Nucleus accumbens (tissue), 56 donors: ENCODE measurements at regions not wholly inside any gene's neighbourhood (a gene's known extent, or its start where the extent isn't known, plus 50 kb on each side); places are given as distances from the start of the nearest gene placed in this dataset.

Experiments used
- DNase-seq, 56 donors: peaks; one replicate each; lab custom pipeline; 2025; lab: John Stamatoyannopoulos, UW

DNA sequence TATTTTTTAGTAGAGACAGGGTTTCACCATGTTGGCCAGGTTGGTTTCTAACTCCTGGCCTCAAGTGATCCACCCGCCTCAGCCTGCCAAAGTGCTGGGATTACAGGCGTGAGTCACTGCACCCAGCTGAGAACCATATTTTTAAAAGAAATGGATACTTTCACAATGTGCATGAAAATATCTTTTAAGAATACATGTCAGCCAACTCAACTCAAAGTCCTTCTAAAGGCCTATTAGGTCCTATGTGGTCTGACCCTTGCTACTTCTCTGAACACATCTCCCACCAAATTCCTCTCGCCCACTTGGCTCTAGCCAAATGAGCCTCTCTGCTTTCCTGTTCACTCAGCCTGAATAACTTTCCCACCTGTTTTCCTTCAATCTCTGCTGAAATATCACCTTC lies 119.6 kb downstream of the MTX2 start:
- DNase-seq: no peak

DNA sequence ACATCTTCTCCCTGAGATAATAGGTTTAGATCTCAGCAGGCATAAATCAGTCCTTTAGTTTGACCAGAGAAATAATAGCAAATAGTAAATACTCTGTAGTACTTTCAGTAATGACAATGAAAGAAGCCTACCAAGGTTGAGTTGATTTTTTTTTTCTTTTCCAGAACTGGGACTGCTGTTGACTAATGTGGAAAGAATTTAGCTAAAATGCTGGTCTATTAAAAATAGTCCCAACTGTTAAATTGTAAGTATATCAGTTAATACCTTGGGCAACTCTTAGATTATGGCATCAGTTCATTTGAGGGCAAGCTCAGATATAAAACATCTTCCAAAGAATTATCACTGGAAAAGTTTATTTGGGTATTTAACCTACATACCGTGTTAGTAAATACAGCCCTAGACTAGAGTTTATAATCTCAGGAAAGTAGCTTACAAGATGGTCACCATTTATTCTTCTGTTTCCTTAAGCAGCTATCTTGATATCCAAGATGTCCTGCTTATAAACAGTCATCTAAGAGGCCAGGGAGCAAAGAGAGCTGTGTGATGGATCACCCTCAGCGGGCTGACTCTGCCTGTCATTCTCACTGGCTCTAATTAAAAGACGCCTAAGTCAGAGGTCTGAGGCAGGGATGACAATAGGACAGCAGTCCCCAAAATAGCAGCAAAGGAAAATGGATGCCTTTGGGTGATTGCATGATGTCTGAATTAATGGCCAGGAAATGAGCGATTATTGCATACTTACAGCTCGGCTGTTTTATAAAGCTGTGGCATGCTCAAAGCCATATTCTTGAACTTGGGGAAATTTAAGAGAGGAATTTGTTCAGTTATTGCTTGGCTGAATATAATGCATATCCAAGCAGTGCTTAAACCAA lies 121.3 kb downstream of the MTX2 start:
- DNase-seq: no peak

DNA sequence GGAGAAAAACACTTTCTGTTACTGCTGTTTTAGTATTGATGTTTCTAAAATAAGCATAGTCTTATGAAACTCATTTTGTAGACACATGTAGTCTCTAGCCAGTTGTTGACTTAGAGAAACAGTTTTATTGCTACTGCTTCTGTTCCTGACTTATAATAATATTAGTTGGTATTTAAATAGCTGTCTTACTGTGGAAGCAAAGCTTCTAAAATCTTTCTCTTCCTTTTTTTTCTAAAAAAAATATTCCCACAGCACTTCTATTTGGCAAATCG lies 121.8 kb downstream of the MTX2 start:
- no peak for DNase-seq

DNA sequence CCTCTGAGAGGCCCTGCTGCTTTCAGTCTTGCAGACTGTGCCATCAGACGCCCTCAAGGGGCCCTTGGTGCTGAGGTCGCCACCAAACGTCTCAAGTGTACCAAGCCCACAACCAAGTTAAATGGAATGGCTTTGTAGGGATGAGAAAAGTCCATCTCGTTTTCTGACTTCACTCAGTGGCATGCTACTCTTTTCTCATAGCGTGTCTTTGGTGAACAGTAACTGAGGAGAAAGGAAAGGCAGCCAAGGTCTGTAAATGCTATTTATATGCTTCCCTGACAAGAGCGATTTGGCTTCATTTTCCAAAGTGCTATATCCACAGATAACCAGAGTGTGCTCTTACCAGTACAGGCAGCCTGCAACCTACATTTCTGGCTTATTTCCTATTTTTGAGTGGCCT lies 123.0 kb downstream of the MTX2 start:
- DNase-seq: no peak

GRCh38 chr2:176392744-176393414 lies 123.6 kb downstream of the MTX2 start:
- no peak for DNase-seq

DNA sequence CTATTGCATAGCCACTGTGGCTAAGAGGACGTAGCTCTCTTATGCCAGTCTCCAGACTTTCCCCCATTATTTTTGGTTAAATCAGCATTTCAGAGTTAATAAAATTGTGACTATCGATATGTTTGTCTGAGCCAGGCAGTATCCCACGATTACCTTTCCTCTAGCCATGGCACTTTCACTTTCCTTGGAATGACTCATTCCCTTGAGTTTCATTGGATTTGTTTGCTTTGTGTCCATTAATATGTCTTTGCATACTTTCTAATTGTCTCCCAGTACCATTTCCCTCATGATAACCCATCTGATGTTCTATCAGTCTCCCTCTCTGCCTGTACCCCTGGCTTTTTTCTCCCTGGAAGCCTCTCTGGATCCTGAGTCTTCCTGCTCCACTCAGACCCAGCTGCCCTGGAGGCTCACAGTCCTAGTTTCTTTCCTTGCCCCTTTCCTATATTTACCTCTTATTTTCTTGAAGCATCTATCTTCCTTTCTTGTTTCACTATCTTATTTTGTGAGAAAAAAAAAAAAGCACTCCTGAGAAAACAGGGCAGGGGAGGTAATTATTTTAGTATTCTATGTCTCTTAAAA lies 126.1 kb downstream of the MTX2 start:
- DNase-seq: no peak

DNA sequence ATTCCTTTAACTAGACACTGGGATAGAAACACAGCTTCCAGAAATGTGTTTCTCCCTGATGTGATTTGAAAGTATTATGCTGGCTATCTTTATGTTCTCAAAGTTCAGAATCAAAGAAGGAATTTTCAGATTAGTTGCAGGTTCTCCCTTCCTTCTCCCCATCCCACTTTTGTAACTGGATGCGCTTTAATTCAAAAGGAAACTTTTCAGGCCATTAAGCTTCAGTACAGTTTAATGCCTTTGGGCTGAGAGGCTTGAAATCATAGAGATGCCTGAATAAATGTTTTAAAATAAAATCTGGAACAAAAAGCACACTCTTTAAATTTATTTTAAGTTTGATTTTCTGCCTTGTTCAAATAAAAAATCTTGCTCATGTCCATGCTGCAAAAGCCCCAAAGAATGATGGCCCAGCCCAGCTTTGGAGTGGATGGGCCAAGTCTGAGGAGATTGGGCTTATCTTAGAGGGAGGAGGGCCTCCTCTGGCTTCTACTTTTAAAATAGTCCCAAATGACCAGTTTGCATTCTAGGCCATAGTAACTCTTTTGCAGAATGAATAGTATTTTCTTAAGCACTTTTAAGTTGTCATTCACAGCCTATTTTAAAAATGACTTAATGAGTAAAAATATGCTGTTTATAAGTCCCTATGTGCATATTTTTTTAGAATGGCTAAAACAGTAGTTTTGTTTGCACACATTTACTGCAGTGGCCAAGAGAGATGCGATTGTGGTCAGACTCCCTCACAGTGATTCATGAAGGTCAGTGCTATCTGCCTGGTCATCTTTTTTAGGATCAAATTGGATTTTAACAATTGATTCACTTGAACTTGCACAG lies 129.2 kb downstream of the MTX2 start:
- no peak for DNase-seq

DNA sequence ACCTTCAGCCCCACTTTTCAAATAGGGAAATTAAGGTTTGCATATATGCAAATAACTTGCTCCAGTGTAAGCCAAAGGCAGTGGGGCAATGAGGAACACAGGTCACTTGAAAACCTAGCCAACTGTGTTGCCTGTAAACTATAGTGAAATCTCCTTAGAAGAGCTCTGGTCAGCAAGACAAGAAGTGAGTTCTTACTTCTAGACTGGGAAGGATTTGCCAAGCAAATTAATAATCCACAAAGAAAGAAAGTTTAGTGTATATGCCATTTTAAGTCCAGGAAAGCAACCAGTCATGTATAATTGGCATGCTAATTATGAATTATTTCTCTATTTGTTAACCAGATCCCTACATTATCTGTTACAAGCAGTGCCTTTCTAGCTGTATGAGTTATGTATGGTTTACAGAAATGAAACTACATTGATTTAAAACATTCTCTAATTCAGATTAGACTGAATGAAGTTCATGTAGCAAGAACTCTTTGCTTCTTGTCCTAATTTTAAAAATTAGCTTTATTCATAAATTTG lies 129.9 kb downstream of the MTX2 start:
- no peak for DNase-seq

DNA sequence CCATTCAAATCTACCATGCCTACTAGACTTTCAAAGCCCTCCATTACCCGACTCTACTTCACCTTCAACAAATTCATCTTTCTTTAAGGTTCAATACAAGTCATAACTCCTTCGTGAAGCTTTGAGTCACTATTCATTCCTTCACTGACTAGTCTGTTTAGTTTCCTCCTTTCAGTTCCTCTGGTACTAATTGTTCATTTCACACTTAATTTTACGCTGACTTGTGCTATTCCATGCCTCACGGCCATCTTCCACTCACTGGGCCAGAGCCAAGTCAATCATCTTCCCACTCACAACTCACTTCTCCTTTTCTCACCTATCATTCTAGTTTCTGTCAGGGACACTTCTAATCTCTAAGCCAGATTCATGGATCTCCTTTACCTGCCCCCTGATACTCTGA lies 136.2 kb downstream of the MTX2 start:
- DNase-seq: no peak

GRCh38 chr2:176407706-176408105 lies 138.5 kb downstream of the MTX2 start:
- no peak for DNase-seq

DNA sequence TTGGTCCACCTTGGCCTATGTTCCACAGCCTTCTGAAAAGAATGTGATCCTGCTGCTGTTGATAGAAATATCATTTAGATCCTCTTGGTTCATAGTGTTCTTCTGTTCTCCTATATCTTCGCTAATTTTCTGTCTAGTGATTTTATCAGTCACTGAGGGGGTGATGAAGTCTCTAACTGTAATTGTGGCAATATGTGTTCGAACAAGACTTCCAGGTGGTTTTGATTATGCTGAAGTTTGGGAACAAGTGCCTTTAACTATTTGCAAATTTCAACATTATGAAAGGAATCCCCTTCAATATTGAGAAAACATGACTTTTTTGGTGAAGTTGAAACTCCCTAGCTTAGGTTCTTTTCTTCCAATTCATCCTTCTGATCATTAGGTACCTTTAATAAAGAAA lies 140.4 kb downstream of the MTX2 start:
- DNase-seq: no peak

DNA sequence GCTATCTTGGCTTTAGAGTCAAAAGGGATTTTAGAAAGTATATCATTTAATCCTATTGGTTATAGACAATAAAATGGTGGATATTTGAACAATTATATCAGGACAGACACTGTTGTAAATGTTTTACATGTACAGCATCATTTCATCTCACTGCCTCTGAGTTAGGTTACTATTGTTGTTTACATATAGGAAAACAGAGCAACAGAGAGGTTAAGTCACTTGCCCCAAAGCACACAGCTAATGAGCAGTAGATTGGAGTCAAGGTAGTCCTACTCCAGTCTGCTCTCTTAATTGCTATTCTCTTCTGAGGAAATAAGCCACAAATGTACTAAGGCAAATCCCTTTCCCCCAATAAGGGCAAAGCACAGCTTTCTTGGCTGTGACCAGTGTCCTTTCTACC lies 142.9 kb downstream of the MTX2 start:
- DNase-seq: no peak

- no peak for DNase-seq
Observed at GRCh38 chr2:176413786-176414185, 144.5 kb downstream of the MTX2 start.

DNA sequence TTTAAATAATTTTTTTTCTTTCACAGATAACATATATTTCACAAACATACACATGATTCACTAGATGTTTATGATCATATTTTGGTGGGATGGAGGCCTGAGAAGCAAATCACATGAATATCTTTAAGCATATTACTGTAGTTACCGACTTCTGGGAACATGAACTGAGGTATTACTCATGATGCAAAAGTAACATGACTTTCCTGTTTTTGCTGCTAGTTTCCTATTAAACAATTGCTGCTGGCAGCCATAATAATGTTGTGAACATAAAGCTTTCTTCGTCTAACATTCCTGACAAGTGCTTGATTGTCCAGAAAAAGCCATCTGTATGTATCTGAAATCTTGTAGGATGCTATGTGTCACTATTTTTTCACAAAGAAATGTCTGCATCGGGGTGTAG lies 145.4 kb downstream of the MTX2 start:
- DNase-seq: no peak

GRCh38 chr2:176415174-176415895 lies 146.1 kb downstream of the MTX2 start:
- DNase-seq: no peak

DNA sequence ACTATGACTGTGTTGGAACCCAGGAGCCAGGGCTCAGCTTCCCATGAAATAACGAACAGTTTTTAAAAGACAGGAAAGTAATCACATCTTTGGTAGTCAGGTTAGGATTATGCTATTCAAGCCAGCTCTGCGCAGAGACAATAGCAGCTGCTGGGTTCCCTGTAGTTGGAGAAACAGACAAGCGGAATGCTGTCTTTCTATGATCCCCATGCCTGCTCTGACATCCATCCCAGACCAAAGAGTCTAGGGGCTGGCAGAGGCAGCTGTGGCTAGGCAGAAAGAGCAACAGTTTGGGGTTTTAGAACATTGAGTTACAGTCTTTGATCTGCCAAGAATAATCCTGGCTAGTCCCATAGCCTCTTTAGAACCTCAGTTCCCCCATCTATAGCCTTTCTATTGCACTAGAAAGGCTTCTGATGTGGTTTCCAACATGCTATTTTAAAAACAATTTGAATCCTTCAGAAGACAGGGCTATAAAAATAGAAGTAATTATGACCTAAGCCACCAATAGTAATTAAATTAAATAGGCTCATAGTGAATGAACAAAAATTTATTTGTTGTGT lies 146.8 kb downstream of the MTX2 start:
- no peak for DNase-seq

DNA sequence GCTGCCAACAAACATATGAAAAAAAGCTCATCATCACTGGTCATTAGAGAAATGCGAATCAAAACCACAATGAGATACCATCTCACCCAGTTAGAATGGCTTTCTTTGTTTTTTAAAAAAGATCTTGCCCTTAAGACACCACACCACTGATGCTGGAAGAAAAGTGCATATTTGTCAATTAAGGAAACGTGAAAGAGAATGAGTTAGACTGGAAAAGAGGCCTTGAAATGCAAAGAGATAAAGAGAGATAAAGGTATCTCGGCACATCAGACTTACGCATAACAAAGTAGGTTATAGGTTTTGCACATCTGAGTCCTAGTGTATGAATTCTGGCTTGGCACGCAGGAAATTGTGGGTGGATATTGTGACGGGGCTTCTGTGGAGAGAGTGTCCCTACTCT lies 149.5 kb downstream of the MTX2 start:
- no peak for DNase-seq

DNA sequence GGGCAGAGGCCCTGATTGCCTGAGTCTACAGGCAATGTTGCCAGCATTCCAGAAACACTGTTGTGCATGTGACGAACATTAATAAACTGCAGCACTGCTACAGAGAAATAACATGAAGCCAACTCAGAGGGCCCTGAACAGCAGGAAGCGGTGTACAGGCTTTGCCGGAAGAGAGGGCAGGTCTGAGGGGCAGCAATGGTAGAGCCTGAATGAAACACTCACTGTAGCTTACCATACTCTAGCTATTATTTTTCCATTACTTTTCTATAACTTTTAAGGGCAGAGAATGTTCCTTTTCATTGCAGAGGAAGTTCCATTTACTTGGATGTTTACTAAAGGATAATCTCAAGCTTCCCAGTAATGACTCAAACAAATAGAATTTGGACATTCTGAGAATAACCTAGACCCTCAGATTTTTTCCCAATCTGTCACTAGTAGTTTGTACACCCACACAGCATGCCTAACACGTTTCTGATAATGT lies 150.4 kb downstream of the MTX2 start:
- DNase-seq: no peak

- no peak for DNase-seq
Observed at GRCh38 chr2:176421297-176422050, 152.2 kb downstream of the MTX2 start.
